Vagina (tissue), 2 donors: ENCODE measurements at regions not wholly inside any gene's neighbourhood (a gene's known extent, or its start where the extent isn't known, plus 50 kb on each side); places are given as distances from the start of the nearest gene placed in this dataset.
"Not testable (repeated sequence)": the region's sequence is repeated elsewhere in the genome, so short reads cannot be mapped to it uniquely, and the experiment has no call there.

ENCODE experiments used
- DNase-seq, 2 donors: peaks; one replicate each; pipeline ENCODE4 v3.0.0-alpha.2; 2017; ENCODE audit errors: extremely low spot score in 2 of 2
- H3K27ac ChIP-seq: fragments of 200-600 bp; sonication (generic); one replicate; pipeline ENCODE4 v1.5.1; 2019
- H3K27me3 ChIP-seq: fragments of 200-600 bp; sonication (generic); one replicate; pipeline ENCODE4 v1.5.1; 2019
- H3K36me3 ChIP-seq, 2 donors: fragments of 200-600 bp; sonication (generic); one replicate each; pipeline ENCODE4 v1.5.1; 2017 to 2019
- H3K4me1 ChIP-seq: fragments of 200-600 bp; sonication (generic); one replicate; pipeline ENCODE4 v1.5.1; 2019
- H3K4me3 ChIP-seq, 2 donors: fragments of 200-600 bp; sonication (generic); 1 replicate in 1 of 2; 2 replicates in 1 of 2; pipeline ENCODE4 v1.5.1; 2016 to 2019
- H3K9me3 ChIP-seq: fragments of 200-600 bp; sonication (generic); one replicate; pipeline ENCODE4 v1.5.1; 2019
- CTCF ChIP-seq, 3 experiments: fragments of 450-650 bp in 2 of 3; fragments of 200-600 bp in 1 of 3; sonication (generic) in 1 of 3; IDR thresholded peaks; one replicate each; pipeline ENCODE4 v1.5.1; 2017 to 2019; ENCODE audit warnings: antibody characterized with exemption in 3 of 3, mild to moderate bottlenecking in 2 of 3, moderate library complexity in 2 of 3
- POLR2A ChIP-seq, 2 donors: fragments of 450-650 bp; IDR thresholded peaks; one replicate each; pipeline ENCODE4 v1.6.1; 2017; ENCODE audit warnings: antibody characterized with exemption in 2 of 2, mild to moderate bottlenecking in 2 of 2, moderate library complexity in 2 of 2
- POLR2AphosphoS5 ChIP-seq, 2 donors: sonication (generic); formaldehyde crosslinking; IDR thresholded peaks; one replicate each; pipeline ENCODE4 v1.9.0; 2017; ENCODE audit warnings: antibody characterized with exemption in 2 of 2, mild to moderate bottlenecking in 2 of 2, low read depth in 1 of 2; ENCODE audit not compliant: insufficient read depth in 1 of 2
- intact Hi-C: fragments of 100-400 bp; cut with DNase I; formaldehyde crosslinking; loops from one replicate; pipeline ENCODE4 v1.15.1; 2023

GRCh38 chr15:92822216-92823144 lies 77.6 kb upstream of the CHD2 start:
- intact Hi-C loops, result loop anchor here (5.0 kb wide), 1 partner anchor 80 kb away; the partner anchor contains the start of gene CHD2
- Histone ChIP-seq H3K9me3 (no peaks in the 10 kb centered on the region), H3K36me3 (no peaks in the 10 kb centered on the region), H3K4me1 (peaks cover 33% of the 10 kb centered on the region), H3K27me3 (no peaks in the 10 kb centered on the region), H3K4me3 (no peak overlapping the region), H3K27ac (peak overlapping the region; percentile 14)
- TF ChIP-seq POLR2A (IDR thresholded peaks at IDR 0.05), result no peak
- TF ChIP-seq POLR2AphosphoS5 (IDR thresholded peaks at IDR 0.05; ENCODE audit: insufficient read depth in 1 of 2, low read depth in 1 of 2), result no peak
- TF ChIP-seq CTCF (IDR thresholded peaks at IDR 0.05), result no peak
- DNase-seq, result no peak

GRCh38 chr15:92825985-92826384 lies 74.1 kb upstream of the CHD2 start:
- no peaks in the 10 kb centered on the region for H3K9me3 ChIP-seq
- H3K4me3 ChIP-seq, result no peak overlapping the region
- H3K27ac ChIP-seq, result no peak overlapping the region
- TF ChIP-seq CTCF (IDR thresholded peaks at IDR 0.05), result no peak
- no peak for TF ChIP-seq POLR2AphosphoS5 (IDR thresholded peaks at IDR 0.05; ENCODE audit: insufficient read depth in 1 of 2, low read depth in 1 of 2)
- no peak for TF ChIP-seq POLR2A (IDR thresholded peaks at IDR 0.05)
- H3K4me1 ChIP-seq, result peaks cover 15% of the 10 kb centered on the region
- H3K27me3 ChIP-seq, result no peaks in the 10 kb centered on the region
- no peaks in the 10 kb centered on the region for H3K36me3 ChIP-seq
- no peak for DNase-seq
- intact Hi-C loops, result no loop called here

- H3K36me3 ChIP-seq, H3K4me3 ChIP-seq, H3K9me3 ChIP-seq, intact Hi-C loops, H3K27ac ChIP-seq, DNase-seq, H3K27me3 ChIP-seq: not testable (repeated sequence)
- peaks cover 24% of the 10 kb centered on the region for H3K4me1 ChIP-seq
Observed at GRCh38 chr15:92827991-92828390, 72.1 kb upstream of the CHD2 start.

- Histone ChIP-seq H3K4me1 (peaks cover 29% of the 10 kb centered on the region), H3K4me3 (no peak overlapping the region), H3K27ac (no peak overlapping the region), H3K27me3 (no peaks in the 10 kb centered on the region), H3K9me3 (no peaks in the 10 kb centered on the region), H3K36me3 (no peaks in the 10 kb centered on the region)
- intact Hi-C loops, result no loop called here
- no peak for DNase-seq
- TF ChIP-seq POLR2A (IDR thresholded peaks at IDR 0.05), result no peak
- no peak for TF ChIP-seq POLR2AphosphoS5 (IDR thresholded peaks at IDR 0.05; ENCODE audit: insufficient read depth in 1 of 2, low read depth in 1 of 2)
- no peak for TF ChIP-seq CTCF (IDR thresholded peaks at IDR 0.05)
Observed at GRCh38 chr15:92829875-92830274, 70.2 kb upstream of the CHD2 start.

GRCh38 chr15:92831336-92831654 lies 68.8 kb upstream of the CHD2 start:
- no peaks in the 10 kb centered on the region for H3K36me3 ChIP-seq
- intact Hi-C loops, result no loop called here
- peak overlapping the region; percentile 92 for H3K27ac ChIP-seq
- peaks cover 29% of the 10 kb centered on the region for H3K4me1 ChIP-seq
- no peak for TF ChIP-seq POLR2AphosphoS5 (IDR thresholded peaks at IDR 0.05; ENCODE audit: insufficient read depth in 1 of 2, low read depth in 1 of 2)
- no peak for TF ChIP-seq POLR2A (IDR thresholded peaks at IDR 0.05)
- no peak for TF ChIP-seq CTCF (IDR thresholded peaks at IDR 0.05)
- peak overlapping the region; percentile 21 to 41 for H3K4me3 ChIP-seq
- no peaks in the 10 kb centered on the region for H3K27me3 ChIP-seq
- DNase-seq, result no peak
- no peaks in the 10 kb centered on the region for H3K9me3 ChIP-seq
